GM12878 (cell line): ENCODE measurements at regions not wholly inside any gene's neighbourhood (a gene's known extent, or its start where the extent isn't known, plus 50 kb on each side); places are given as distances from the start of the nearest gene placed in this dataset.
A peak's percentile ranks its signal among the peaks of the same experiment; 100 is the strongest.

ENCODE experiments used
- ATAC-seq: fragments of 200-7000 bp; cut with Tn5 transposase; 3 replicates; pipeline ENCODE4 v1.9.1; 2020; ENCODE audit warnings: mild to moderate bottlenecking, moderate library complexity
- BruUV-seq: library from RNA; stranded (reverse); fragments of 400-500 nt; replicated peaks from 2 replicates; lab custom pipeline; 2021; lab: Mats Ljungman, UMichigan
- CTCF ChIA-PET: fragments of 300-600 bp; sonication (Branson Sonifier 250); formaldehyde crosslinking; extraction: SDS; loops from one replicate; lab custom pipeline; 2021; ENCODE audit warnings: inconsistent platforms; lab: Yijun Ruan, JAX
- POLR2A ChIA-PET: fragments of 350-600 bp; formaldehyde crosslinking; extraction: SDS; loops from one replicate; lab custom pipeline; 2021; ENCODE audit warnings: inconsistent platforms; lab: Charles Lee
- RAD21 ChIA-PET: fragments of 300-600 bp; sonication (Branson Sonifier 250); formaldehyde crosslinking; loops from one replicate; lab custom pipeline; 2023; ENCODE audit warnings: antibody characterized with exemption; ENCODE audit not compliant: unreplicated experiment; lab: Charles Lee
- SMC1A ChIA-PET: fragments of 300-600 bp; sonication (Branson Sonifier 250); formaldehyde crosslinking; loops from one replicate; lab custom pipeline; 2023; ENCODE audit not compliant: unreplicated experiment, uncharacterized antibody; lab: Charles Lee
- DNase-seq: peaks from one replicate; pipeline ENCODE4 v3.0.0-alpha.2; 2011; ENCODE audit warnings: low read depth, low spot score
- FAIRE-seq: peaks from 3 replicates; lab custom pipeline; 2011; peaks lifted over from hg19 to GRCh38; lab: Jason Lieb, UNC
- H2AFZ ChIP-seq: 2 replicates; pipeline ENCODE4 v1.6.0; 2011; ENCODE audit warnings: low read depth, low read length, control low read depth; ENCODE audit not compliant: control insufficient read depth
- H3K27ac ChIP-seq: 2 replicates; pipeline ENCODE4 v1.5.1; 2011; ENCODE audit warnings: control low read depth; ENCODE audit not compliant: control insufficient read depth, insufficient read depth
- H3K27me3 ChIP-seq, 2 experiments: replicated peaks in 1 of 2; 2 replicates each; pipeline versions ENCODE4 v1.6.0 to v1.6.1; 2011; ENCODE audit warnings: low read length in 1 of 2; ENCODE audit not compliant: control insufficient read depth in 2 of 2, insufficient read depth in 2 of 2
- H3K36me3 ChIP-seq, 2 experiments: 2 replicates each; pipeline ENCODE4 v1.5.1; 2011; ENCODE audit warnings: low read length in 1 of 2; ENCODE audit not compliant: control insufficient read depth in 2 of 2, insufficient read depth in 2 of 2
- H3K4me1 ChIP-seq: 2 replicates; pipeline ENCODE4 v1.6.1; 2011; ENCODE audit warnings: mild to moderate bottlenecking, low read length, moderate library complexity, mixed read lengths; ENCODE audit not compliant: control insufficient read depth, insufficient read depth
- H3K4me2 ChIP-seq: 2 replicates; pipeline ENCODE4 v1.6.0; 2011; ENCODE audit warnings: control low read depth; ENCODE audit not compliant: control insufficient read depth, insufficient read depth
- H3K4me3 ChIP-seq: fragments of 200-600 bp; sonication (generic); 2 replicates; pipeline ENCODE4 v1.5.1; 2016
- H3K79me2 ChIP-seq: 2 replicates; pipeline ENCODE4 v1.6.0; 2011; ENCODE audit warnings: low read length; ENCODE audit not compliant: control insufficient read depth, insufficient read depth
- H3K9ac ChIP-seq: 2 replicates; pipeline ENCODE4 v1.8.0; 2011; ENCODE audit warnings: low read length, control low read depth, mixed read lengths; ENCODE audit not compliant: control insufficient read depth, insufficient read depth
- H3K9me3 ChIP-seq: replicated peaks from 3 replicates; pipeline ENCODE4 v1.5.1; 2011; ENCODE audit warnings: mild to moderate bottlenecking, low read length; ENCODE audit not compliant: control insufficient read depth, insufficient read depth
- H4K20me1 ChIP-seq: 2 replicates; pipeline ENCODE4 v1.6.0; 2011; ENCODE audit not compliant: control insufficient read depth, insufficient read depth
- CBX3 ChIP-seq: fragments of 200-600 bp; sonication (generic); IDR thresholded peaks from 2 replicates; pipeline ENCODE4 v1.6.1; 2016; ENCODE audit warnings: low read depth, borderline replicate concordance
- CHD4 ChIP-seq: fragments of 200-600 bp; sonication (generic); IDR thresholded peaks from 2 replicates; pipeline ENCODE4 v1.6.1; 2016; ENCODE audit warnings: mild to moderate bottlenecking
- CREM ChIP-seq: IDR thresholded peaks from 2 replicates; pipeline ENCODE4 v1.6.1; 2014; ENCODE audit warnings: antibody characterized with exemption, low read depth
- FOS ChIP-seq: IDR thresholded peaks from 3 replicates; pipeline ENCODE4 v1.6.1; 2011; ENCODE audit warnings: borderline replicate concordance; ENCODE audit not compliant: insufficient read length; ENCODE audit errors: extremely low read depth
- FOXK2 ChIP-seq: fragments of 450-650 bp; IDR thresholded peaks from 2 replicates; pipeline ENCODE4 v1.6.1; 2017; ENCODE audit warnings: mild to moderate bottlenecking, moderate library complexity
- GATAD2B ChIP-seq: fragments of 450-650 bp; conservative IDR thresholded peaks from 2 replicates; pipeline ENCODE4 v1.6.1; 2017; ENCODE audit warnings: low read depth, mild to moderate bottlenecking, moderate library complexity
- HDAC2 ChIP-seq: fragments of 200-600 bp; sonication (generic); IDR thresholded peaks from 2 replicates; pipeline ENCODE4 v1.6.1; 2017
- HDGF ChIP-seq: fragments of 450-650 bp; IDR thresholded peaks from 2 replicates; pipeline ENCODE4 v1.6.1; 2016; ENCODE audit warnings: antibody characterized with exemption
- MEF2B ChIP-seq: fragments of 450-650 bp; IDR thresholded peaks from 2 replicates; pipeline ENCODE4 v1.6.1; 2018; ENCODE audit warnings: mild to moderate bottlenecking, moderate library complexity; ENCODE audit not compliant: partially characterized antibody, poor library complexity, severe bottlenecking
- MYC ChIP-seq: IDR thresholded peaks from 2 replicates; pipeline ENCODE4 v1.6.1; 2011; ENCODE audit warnings: mild to moderate bottlenecking, low read length, moderate library complexity, inconsistent platforms; ENCODE audit not compliant: insufficient read depth, insufficient replicate concordance, insufficient read length, severe bottlenecking
- NR2C2 ChIP-seq: IDR thresholded peaks from 2 replicates; pipeline ENCODE4 v1.6.1; 2011; ENCODE audit warnings: borderline replicate concordance, low read depth; ENCODE audit not compliant: control insufficient read depth, insufficient read length
- RAD51 ChIP-seq: fragments of 450-650 bp; IDR thresholded peaks from 2 replicates; pipeline ENCODE4 v1.6.1; 2016; ENCODE audit warnings: moderate library complexity, mild to moderate bottlenecking, inconsistent platforms
- RUNX3 ChIP-seq: IDR thresholded peaks from 2 replicates; pipeline ENCODE4 v1.6.1; 2012; ENCODE audit warnings: low read length, inconsistent platforms
- WGBS: methylation state at CpG from one replicate; pipeline ENCODE4 v1.1.6; 2016; ENCODE audit warnings: low lambda C conversion rate; ENCODE audit not compliant: insufficient replicate concordance, insufficient coverage; ENCODE audit errors: missing lambda C conversion rate; 5-methylcytosine and 5-hydroxymethylcytosine counted together
- in situ Hi-C: fragments of 300-500 bp; cut with MboI; formaldehyde crosslinking; loops from 9 replicates; pipeline ENCODE4 v1.14.3; 2018; ENCODE audit warnings: mixed read lengths
- intact Hi-C: fragments of 100-400 bp; cut with micrococcal nuclease; formaldehyde crosslinking; loops from one replicate; pipeline ENCODE4 v1.14.2; 2022; ENCODE audit not compliant: unreplicated experiment
- TF ChIP-seq, protein P1 (sequence below): IDR thresholded peaks from 2 replicates; pipeline ENCODE4 v1.6.1; 2011; ENCODE audit warnings: borderline replicate concordance, low read depth, mild to moderate bottlenecking, moderate library complexity, low read length; ENCODE audit not compliant: insufficient read depth, poor library complexity, severe bottlenecking
- TF ChIP-seq, protein P2 (sequence below): fragments of 150-350 bp; IDR thresholded peaks from 2 replicates; pipeline ENCODE4 v1.6.1; 2014; ENCODE audit warnings: mild to moderate bottlenecking, low read depth, low read length
- TF ChIP-seq, protein P3 (sequence below): fragments of 450-650 bp; IDR thresholded peaks from 2 replicates; pipeline ENCODE4 v1.6.1; 2016; ENCODE audit warnings: mild to moderate bottlenecking, moderate library complexity, borderline replicate concordance

DNA sequence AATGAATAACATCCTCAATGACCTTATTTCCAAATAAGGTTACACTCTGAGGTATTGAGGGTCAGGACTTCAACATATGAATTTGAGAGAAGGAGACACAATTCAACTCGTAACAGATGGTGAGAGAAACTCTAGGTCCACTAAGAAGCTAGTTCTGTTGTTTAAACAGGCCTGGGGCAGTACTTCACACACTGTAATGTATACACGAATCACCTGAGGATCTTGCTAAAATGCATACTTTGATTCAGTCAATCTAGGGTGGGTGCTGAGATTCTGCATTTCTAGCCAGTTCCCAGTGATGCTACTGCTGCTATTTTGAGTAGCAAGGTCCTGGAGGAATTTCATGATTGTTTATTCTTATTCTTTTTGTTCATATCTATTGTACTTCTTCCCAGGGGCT, 186.8 kb downstream of the SATB1 start (continued):
- TF ChIP-seq, protein P1, sequence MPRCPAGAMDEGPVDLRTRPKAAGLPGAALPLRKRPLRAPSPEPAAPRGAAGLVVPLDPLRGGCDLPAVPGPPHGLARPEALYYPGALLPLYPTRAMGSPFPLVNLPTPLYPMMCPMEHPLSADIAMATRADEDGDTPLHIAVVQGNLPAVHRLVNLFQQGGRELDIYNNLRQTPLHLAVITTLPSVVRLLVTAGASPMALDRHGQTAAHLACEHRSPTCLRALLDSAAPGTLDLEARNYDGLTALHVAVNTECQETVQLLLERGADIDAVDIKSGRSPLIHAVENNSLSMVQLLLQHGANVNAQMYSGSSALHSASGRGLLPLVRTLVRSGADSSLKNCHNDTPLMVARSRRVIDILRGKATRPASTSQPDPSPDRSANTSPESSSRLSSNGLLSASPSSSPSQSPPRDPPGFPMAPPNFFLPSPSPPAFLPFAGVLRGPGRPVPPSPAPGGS: no peak
- no peak for TF ChIP-seq GATAD2B
- TF ChIP-seq MYC: no peak
- no peak for TF ChIP-seq FOXK2
- TF ChIP-seq FOS: no peak
- TF ChIP-seq MEF2B: no peak
- TF ChIP-seq HDGF: no peak

- Histone ChIP-seq H3K4me2 (no peak overlapping the region), H4K20me1 (no peaks in the 10 kb centered on the region), H3K36me3 (no peaks in the 10 kb centered on the region), H3K79me2 (no peaks in the 10 kb centered on the region), H3K27ac (no peak overlapping the region), H3K4me3 (no peak overlapping the region), H3K9ac (no peak overlapping the region), H3K9me3 (no peaks in the 10 kb centered on the region), H3K4me1 (no peaks in the 10 kb centered on the region), H3K27me3 (no peaks in the 10 kb centered on the region; a peak in 1 of 4 replicates), H2AFZ (no peak overlapping the region)
- ChIA-PET POLR2A (interaction anchor here (1.3 kb wide), 1 partner anchor 13 kb away, joined by 4 read pairs; no protein-coding TSS in a partner anchor), RAD21 (no interaction called here), SMC1A (interaction anchor here (1.0 to 2.5 kb wide), 2 partner anchors 11 kb away, joined by 3 to 8 read pairs; no protein-coding TSS in a partner anchor), CTCF (interaction anchor here (0.6 kb wide), 1 partner anchor 400 kb away, joined by 4 read pairs; no protein-coding TSS in a partner anchor)
- ATAC-seq: peak; percentile 93
- FAIRE-seq: no peak
- no TSS peak for BruUV-seq
- 9% methylated on average over 5 of the region's 5 CpGs for WGBS
- no peak for DNase-seq
- intact Hi-C loops (no loop called here), in situ Hi-C loops (no loop called here)
- TF ChIP-seq, protein P2, sequence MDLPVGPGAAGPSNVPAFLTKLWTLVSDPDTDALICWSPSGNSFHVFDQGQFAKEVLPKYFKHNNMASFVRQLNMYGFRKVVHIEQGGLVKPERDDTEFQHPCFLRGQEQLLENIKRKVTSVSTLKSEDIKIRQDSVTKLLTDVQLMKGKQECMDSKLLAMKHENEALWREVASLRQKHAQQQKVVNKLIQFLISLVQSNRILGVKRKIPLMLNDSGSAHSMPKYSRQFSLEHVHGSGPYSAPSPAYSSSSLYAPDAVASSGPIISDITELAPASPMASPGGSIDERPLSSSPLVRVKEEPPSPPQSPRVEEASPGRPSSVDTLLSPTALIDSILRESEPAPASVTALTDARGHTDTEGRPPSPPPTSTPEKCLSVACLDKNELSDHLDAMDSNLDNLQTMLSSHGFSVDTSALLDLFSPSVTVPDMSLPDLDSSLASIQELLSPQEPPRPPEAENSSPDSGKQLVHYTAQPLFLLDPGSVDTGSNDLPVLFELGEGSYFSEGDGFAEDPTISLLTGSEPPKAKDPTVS: no peak
- TF ChIP-seq CHD4: no peak
- no peak for TF ChIP-seq CBX3
- TF ChIP-seq RUNX3: peak; percentile 42; the same call in 1 of the 2 replicates
- TF ChIP-seq NR2C2: no peak
- no peak for TF ChIP-seq RAD51
- TF ChIP-seq HDAC2: no peak
- TF ChIP-seq CREM: no peak
- TF ChIP-seq, protein P3, sequence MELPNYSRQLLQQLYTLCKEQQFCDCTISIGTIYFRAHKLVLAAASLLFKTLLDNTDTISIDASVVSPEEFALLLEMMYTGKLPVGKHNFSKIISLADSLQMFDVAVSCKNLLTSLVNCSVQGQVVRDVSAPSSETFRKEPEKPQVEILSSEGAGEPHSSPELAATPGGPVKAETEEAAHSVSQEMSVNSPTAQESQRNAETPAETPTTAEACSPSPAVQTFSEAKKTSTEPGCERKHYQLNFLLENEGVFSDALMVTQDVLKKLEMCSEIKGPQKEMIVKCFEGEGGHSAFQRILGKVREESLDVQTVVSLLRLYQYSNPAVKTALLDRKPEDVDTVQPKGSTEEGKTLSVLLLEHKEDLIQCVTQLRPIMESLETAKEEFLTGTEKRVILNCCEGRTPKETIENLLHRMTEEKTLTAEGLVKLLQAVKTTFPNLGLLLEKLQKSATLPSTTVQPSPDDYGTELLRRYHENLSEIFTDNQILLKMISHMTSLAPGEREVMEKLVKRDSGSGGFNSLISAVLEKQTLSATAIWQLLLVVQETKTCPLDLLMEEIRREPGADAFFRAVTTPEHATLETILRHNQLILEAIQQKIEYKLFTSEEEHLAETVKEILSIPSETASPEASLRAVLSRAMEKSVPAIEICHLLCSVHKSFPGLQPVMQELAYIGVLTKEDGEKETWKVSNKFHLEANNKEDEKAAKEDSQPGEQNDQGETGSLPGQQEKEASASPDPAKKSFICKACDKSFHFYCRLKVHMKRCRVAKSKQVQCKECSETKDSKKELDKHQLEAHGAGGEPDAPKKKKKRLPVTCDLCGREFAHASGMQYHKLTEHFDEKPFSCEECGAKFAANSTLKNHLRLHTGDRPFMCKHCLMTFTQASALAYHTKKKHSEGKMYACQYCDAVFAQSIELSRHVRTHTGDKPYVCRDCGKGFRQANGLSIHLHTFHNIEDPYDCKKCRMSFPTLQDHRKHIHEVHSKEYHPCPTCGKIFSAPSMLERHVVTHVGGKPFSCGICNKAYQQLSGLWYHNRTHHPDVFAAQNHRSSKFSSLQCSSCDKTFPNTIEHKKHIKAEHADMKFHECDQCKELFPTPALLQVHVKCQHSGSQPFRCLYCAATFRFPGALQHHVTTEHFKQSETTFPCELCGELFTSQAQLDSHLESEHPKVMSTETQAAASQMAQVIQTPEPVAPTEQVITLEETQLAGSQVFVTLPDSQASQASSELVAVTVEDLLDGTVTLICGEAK: no peak
Observed at GRCh38 chr3:18237251-18238005, 187.7 kb downstream of the SATB1 start.
